Skeletal muscle satellite cell (primary cell): ENCODE measurements at regions not wholly inside any gene's neighbourhood (a gene's known extent, or its start where the extent isn't known, plus 50 kb on each side); places are given as distances from the start of the nearest gene placed in this dataset.

ENCODE experiments used
- H3K27me3 ChIP-seq: 2 replicates; pipeline ENCODE4 v1.7.0; 2013; ENCODE audit warnings: low read length; ENCODE audit not compliant: control insufficient read depth, insufficient read depth
- H3K36me3 ChIP-seq: 2 replicates; pipeline ENCODE4 v1.7.0; 2013; ENCODE audit warnings: mild to moderate bottlenecking, control low read depth, low read length; ENCODE audit not compliant: insufficient read depth
- H3K4me1 ChIP-seq: 2 replicates; pipeline ENCODE4 v1.7.0; 2013; ENCODE audit warnings: low read length; ENCODE audit not compliant: control insufficient read depth, insufficient read depth
- H3K4me2 ChIP-seq: 2 replicates; pipeline ENCODE4 v1.7.0; 2013; ENCODE audit warnings: mild to moderate bottlenecking, low read length
- H3K4me3 ChIP-seq: 2 replicates; pipeline ENCODE4 v1.7.0; 2013; ENCODE audit warnings: low read length
- H3K9ac ChIP-seq: 2 replicates; pipeline ENCODE4 v1.7.0; 2013; ENCODE audit warnings: mild to moderate bottlenecking, low read depth, low read length, moderate library complexity
- H3K9me3 ChIP-seq: replicated peaks from 2 replicates; pipeline ENCODE4 v1.7.0; 2013; ENCODE audit warnings: mild to moderate bottlenecking, control low read depth, low read length

DNA sequence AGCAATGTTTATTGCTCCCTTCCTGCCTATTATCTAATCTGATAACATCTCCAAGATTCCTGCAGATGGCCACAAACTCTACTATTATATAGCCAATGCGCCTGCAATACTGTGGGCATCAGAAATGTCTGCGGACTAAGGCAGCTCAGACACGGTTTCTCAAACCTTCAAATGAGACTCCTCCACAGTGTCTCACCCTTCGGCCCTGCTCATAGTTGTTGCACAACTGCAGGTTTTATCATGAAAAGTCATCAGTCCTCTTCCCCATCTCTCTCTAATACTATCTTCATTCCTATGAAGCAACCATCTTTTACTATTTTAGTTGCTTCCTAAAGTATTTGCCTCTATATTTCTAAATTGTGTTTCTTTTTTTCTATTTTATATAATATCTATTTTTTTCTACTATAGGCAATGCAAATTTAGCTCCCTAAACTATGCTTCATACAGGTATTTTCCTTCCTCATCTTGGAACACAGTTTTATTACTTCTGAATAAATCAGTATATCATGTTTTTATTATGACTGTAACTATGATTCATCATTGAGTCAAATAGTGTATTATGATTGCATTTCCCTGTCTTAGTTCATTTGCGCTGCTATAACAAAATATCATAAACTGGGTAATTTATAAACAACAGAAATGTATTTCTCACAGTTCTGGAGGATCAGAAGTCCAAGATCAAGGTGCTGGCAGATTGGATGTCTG lies 129.7 kb upstream of the EDNRA start:
- Histone ChIP-seq H3K4me3 (no peak overlapping the region), H3K36me3 (no peaks in the 10 kb centered on the region), H3K4me2 (no peak overlapping the region), H3K4me1 (peaks cover 20% of the 10 kb centered on the region), H3K9me3 (peaks cover 9% of the 10 kb centered on the region), H3K27me3 (no peaks in the 10 kb centered on the region), H3K9ac (no peak overlapping the region)

DNA sequence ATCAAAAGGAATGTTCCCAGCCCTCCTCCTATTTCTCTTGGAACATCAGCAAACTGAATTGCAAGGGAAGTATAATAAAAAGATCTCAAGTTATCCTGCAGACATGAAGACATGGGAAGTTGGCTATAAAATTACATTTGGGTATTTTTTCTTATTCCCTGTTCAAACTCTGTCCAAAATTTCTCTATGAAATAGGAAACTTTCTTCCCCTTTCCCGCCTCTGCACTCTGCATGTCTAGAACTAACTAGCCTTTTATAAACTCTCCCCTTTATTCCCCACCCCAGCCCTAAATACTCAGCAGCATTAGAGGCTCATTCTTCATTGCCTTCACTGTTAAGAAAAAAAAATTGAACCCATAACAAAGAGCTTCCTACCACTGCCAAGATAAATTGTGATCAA lies 126.7 kb upstream of the EDNRA start:
- Histone ChIP-seq H3K4me2 (no peak overlapping the region), H3K27me3 (no peaks in the 10 kb centered on the region), H3K9me3 (peaks cover 9% of the 10 kb centered on the region), H3K4me3 (no peak overlapping the region), H3K9ac (no peak overlapping the region), H3K4me1 (peaks cover 24% of the 10 kb centered on the region), H3K36me3 (no peaks in the 10 kb centered on the region)

DNA sequence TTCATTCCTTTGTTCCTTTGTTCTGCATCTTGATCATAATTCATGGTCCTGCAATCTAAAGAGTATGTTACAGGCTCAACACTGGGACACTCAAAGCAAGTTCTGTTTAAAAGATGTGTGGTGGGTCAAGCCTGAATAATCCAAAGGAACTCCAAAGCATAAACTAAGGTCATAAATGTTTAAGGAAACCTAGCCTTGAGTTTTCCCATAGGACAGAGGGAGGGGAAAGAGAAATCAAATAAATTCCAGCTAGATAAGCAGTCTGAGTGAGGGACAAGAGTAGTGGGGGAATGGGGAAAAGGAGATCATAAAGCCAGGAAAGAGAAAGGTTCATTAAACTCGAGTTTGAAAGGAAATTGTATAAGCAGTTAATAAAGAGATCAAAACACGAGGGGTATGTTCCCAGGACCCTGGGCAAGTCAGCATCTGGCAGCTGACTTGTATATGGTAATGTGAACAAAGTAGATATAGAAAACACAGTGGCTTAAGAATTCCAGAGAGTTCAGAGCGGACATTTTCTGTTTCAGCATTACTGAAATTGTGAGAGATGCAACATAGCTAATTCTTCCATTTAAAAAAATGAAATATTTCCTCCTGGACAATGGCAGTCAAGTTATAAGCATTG lies 125.8 kb upstream of the EDNRA start:
- H3K27me3 ChIP-seq, result no peaks in the 10 kb centered on the region
- H3K4me1 ChIP-seq, result peaks cover 29% of the 10 kb centered on the region
- H3K4me3 ChIP-seq, result no peak overlapping the region
- peaks cover 9% of the 10 kb centered on the region for H3K9me3 ChIP-seq
- peak overlapping the region; percentile 52 for H3K4me2 ChIP-seq
- H3K36me3 ChIP-seq, result no peaks in the 10 kb centered on the region
- no peak overlapping the region for H3K9ac ChIP-seq

DNA sequence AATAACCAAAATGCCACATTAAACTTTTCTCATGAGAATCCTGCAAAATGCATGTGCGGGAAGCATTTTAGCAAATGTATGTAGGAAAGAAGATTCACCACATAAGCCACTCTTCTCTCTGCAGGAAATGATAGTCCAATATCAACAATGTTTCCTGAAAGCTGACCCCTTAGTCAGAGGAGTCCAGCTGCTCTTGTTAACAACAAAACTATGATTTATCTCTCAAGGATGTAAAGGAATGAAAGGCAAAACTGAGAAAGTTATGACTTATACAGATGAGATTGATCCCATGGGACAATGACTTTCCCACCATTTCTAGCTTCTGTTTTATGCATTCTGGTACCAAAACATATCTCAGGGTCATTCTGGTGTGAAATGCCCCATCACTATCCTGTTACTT lies 125.0 kb upstream of the EDNRA start:
- H3K9ac ChIP-seq, result no peak overlapping the region

GRCh38 chr4:147360301-147360700 lies 120.6 kb upstream of the EDNRA start:
- Histone ChIP-seq H3K9ac (peak overlapping the region; percentile 54), H3K4me3 (no peak overlapping the region), H3K9me3 (no peaks in the 10 kb centered on the region), H3K4me1 (peaks cover 48% of the 10 kb centered on the region), H3K4me2 (peak overlapping the region; percentile 26), H3K36me3 (no peaks in the 10 kb centered on the region), H3K27me3 (no peaks in the 10 kb centered on the region)

More for the DNA sequence above, 125.0 kb upstream of the EDNRA start:
- peaks cover 35% of the 10 kb centered on the region for H3K4me1 ChIP-seq
- H3K9me3 ChIP-seq, result peaks cover 9% of the 10 kb centered on the region
- H3K27me3 ChIP-seq, result no peaks in the 10 kb centered on the region
- H3K4me2 ChIP-seq, result peak overlapping the region; percentile 52
- H3K36me3 ChIP-seq, result no peaks in the 10 kb centered on the region
- H3K4me3 ChIP-seq, result no peak overlapping the region

- Histone ChIP-seq H3K4me1 (peaks cover 36% of the 10 kb centered on the region), H3K27me3 (no peaks in the 10 kb centered on the region), H3K4me3 (no peak overlapping the region), H3K36me3 (no peaks in the 10 kb centered on the region), H3K9ac (peak overlapping the region; percentile 54), H3K4me2 (peak overlapping the region; percentile 13), H3K9me3 (no peaks in the 10 kb centered on the region)
Measured at GRCh38 chr4:147361726-147362125, 119.2 kb upstream of the EDNRA start.

GRCh38 chr4:147362938-147363337 lies 118.0 kb upstream of the EDNRA start:
- Histone ChIP-seq H3K9ac (no peak overlapping the region), H3K4me1 (peaks cover 40% of the 10 kb centered on the region), H3K36me3 (no peaks in the 10 kb centered on the region)

GRCh38 chr4:147363514-147363913 lies 117.4 kb upstream of the EDNRA start:
- Histone ChIP-seq H3K27me3 (no peaks in the 10 kb centered on the region), H3K9me3 (no peaks in the 10 kb centered on the region), H3K4me3 (no peak overlapping the region), H3K4me1 (peaks cover 46% of the 10 kb centered on the region), H3K36me3 (no peaks in the 10 kb centered on the region), H3K4me2 (no peak overlapping the region), H3K9ac (no peak overlapping the region)

More at GRCh38 chr4:147362938-147363337, 118.0 kb upstream of the EDNRA start:
- H3K4me3 ChIP-seq, result no peak overlapping the region
- H3K4me2 ChIP-seq, result no peak overlapping the region
- H3K9me3 ChIP-seq, result no peaks in the 10 kb centered on the region
- no peaks in the 10 kb centered on the region for H3K27me3 ChIP-seq

- Histone ChIP-seq H3K4me1 (peaks cover 57% of the 10 kb centered on the region), H3K4me2 (no peak overlapping the region), H3K9ac (no peak overlapping the region), H3K4me3 (no peak overlapping the region), H3K27me3 (no peaks in the 10 kb centered on the region), H3K9me3 (no peaks in the 10 kb centered on the region), H3K36me3 (no peaks in the 10 kb centered on the region)
Measured at GRCh38 chr4:147365396-147365795, 115.5 kb upstream of the EDNRA start.

DNA sequence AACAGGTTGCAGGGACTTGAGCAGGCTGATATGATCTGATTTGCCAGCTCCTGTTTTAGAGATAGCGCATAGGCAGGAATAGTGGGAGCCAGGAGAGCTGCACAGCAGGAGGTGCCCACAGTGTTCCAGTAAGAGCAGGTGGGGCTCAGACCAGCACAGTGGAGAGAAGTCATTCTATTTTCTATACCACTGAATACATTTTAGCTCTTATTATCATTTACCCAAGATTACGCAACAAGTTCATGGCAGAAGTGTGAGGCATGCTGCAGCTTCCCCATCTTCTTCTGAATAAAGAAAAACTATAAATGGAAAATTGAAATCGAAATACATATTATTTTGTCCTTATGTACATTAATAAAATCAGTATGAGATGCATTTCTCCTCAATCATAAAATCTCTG lies 114.7 kb upstream of the EDNRA start:
- H3K4me2 ChIP-seq, result no peak overlapping the region
- no peak overlapping the region for H3K9ac ChIP-seq
- peaks cover 57% of the 10 kb centered on the region for H3K4me1 ChIP-seq

GRCh38 chr4:147367891-147368290 lies 113.0 kb upstream of the EDNRA start:
- H3K9me3 ChIP-seq, result no peaks in the 10 kb centered on the region
- peaks cover 51% of the 10 kb centered on the region for H3K4me1 ChIP-seq
- no peak overlapping the region for H3K4me2 ChIP-seq
- H3K9ac ChIP-seq, result no peak overlapping the region
- no peak overlapping the region for H3K4me3 ChIP-seq
- H3K36me3 ChIP-seq, result no peaks in the 10 kb centered on the region
- H3K27me3 ChIP-seq, result no peaks in the 10 kb centered on the region

More for the DNA sequence above, 114.7 kb upstream of the EDNRA start:
- H3K9me3 ChIP-seq, result no peaks in the 10 kb centered on the region
- no peaks in the 10 kb centered on the region for H3K36me3 ChIP-seq
- H3K4me3 ChIP-seq, result no peak overlapping the region
- H3K27me3 ChIP-seq, result no peaks in the 10 kb centered on the region

DNA sequence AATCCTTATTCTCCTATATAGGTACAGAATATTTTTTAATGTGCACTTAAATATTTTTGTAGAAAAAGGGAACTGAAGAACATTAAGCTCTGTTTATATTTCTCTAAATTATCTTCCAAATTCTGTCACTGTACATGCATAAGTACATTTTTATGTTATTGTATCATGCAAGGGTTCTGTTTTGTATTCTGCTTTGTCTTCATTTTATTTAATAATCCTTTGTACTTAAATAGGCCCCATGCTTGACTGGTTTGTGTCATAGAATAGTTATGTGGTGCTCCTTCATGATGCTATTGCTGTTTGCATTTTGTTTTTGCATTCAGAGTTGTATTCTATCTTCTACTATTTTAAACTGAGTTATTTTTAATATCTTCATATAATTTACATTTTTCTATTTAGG lies 111.9 kb upstream of the EDNRA start:
- Histone ChIP-seq H3K36me3 (no peaks in the 10 kb centered on the region), H3K9me3 (no peaks in the 10 kb centered on the region), H3K27me3 (no peaks in the 10 kb centered on the region), H3K9ac (no peak overlapping the region), H3K4me3 (no peak overlapping the region), H3K4me1 (peaks cover 47% of the 10 kb centered on the region), H3K4me2 (no peak overlapping the region)
